ENCODE measurements at regions not wholly inside any gene's neighbourhood (a gene's known extent, or its start where the extent isn't known, plus 50 kb on each side); places are given as distances from the start of the nearest gene placed in this dataset.

DNA sequence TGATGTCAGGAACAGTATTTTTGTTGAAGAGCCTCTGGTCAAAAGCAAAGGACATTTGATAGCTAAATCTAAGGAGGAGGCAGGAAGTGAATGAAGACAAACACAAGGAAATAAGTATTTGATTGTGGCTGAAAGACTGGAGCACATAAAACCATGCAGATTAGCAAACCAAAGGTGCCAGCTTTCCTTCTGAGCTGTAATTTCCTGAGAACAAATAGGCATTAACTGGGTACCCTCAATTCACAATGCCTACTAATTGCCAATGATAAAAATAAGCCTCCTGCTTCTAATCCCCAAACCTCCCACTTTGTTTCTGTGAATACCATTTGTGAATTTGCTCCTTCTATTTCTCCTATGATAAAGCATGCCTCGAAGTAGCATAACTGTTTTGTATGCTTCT is 1279.6 kb upstream of the USP15 start:
- DNase-seq (no peak), ATAC-seq (no peak)
- peaks cover 0 to 9% (median 4%) of the 10 kb centered on the region in 11 donors for H3K9me3 Mint-ChIP-seq
- intact Hi-C loops (cut with micrococcal nuclease): no loop called here
- ChIA-PET POLR2A (no interaction called here), CTCF (no interaction called here)
- no peaks in the 10 kb centered on the region for H3K4me1 ChIP-seq (ENCODE audit: control insufficient read depth in 2 of 2, insufficient read depth in 2 of 2, low read length in 2 of 2)
- no peaks in the 10 kb centered on the region for H3K9me3 ChIP-seq (ENCODE audit: control insufficient read depth in 2 of 3, low read length in 3 of 3)
- H3K36me3 ChIP-seq (ENCODE audit: control insufficient read depth in 2 of 3, insufficient read depth in 3 of 3, low read length in 3 of 3): no peaks in the 10 kb centered on the region
- no peak overlapping the region for H3K27ac ChIP-seq (ENCODE audit: low read depth, low read length)
- no peaks in the 10 kb centered on the region for H3K27me3 Mint-ChIP-seq
- peaks cover 0 to 1% (median 0%) of the 10 kb centered on the region in 7 donors for H3K4me1 Mint-ChIP-seq
- H3K36me3 Mint-ChIP-seq: no peaks in the 10 kb centered on the region
- H3K4me3 ChIP-seq (ENCODE audit: low read length): no peak overlapping the region
- no peak overlapping the region for H3K27ac Mint-ChIP-seq
- H3K27me3 ChIP-seq (ENCODE audit: control insufficient read depth in 2 of 2, insufficient read depth in 2 of 2, low read length in 2 of 2): no peaks in the 10 kb centered on the region
- H3K4me3 Mint-ChIP-seq: no peak overlapping the region

DNA sequence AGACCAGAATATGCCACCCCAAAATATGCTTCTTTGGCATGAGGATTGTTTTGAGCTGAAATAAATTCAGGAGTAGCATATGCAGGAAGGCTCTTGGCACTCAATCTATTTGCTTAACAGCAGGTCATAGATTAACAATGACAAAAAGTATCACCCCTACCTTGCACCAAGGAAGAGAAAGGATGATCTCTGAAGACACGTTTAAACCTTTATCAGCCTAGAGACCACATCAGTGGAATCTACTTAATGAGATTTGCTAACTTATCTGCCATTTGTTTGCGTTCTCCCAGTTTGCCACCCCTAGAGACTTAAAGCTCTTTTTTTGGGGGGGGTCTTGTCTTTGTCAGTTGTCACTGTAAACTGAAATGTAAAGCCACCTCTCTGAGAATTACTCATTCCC is 1278.7 kb upstream of the USP15 start:
- Mint-ChIP-seq H3K4me1 (peaks cover 0 to 1% (median 0%) of the 10 kb centered on the region in 7 donors), H3K36me3 (no peaks in the 10 kb centered on the region), H3K27ac (no peak overlapping the region), H3K9me3 (peaks cover 0 to 10% (median 5%) of the 10 kb centered on the region in 11 donors), H3K27me3 (no peaks in the 10 kb centered on the region), H3K4me3 (no peak overlapping the region)
- H3K4me3 ChIP-seq (ENCODE audit: low read length): no peak overlapping the region
- no peaks in the 10 kb centered on the region for H3K36me3 ChIP-seq (ENCODE audit: control insufficient read depth in 2 of 3, insufficient read depth in 3 of 3, low read length in 3 of 3)
- ChIA-PET POLR2A (no interaction called here), CTCF (no interaction called here)
- H3K27me3 ChIP-seq (ENCODE audit: control insufficient read depth in 2 of 2, insufficient read depth in 2 of 2, low read length in 2 of 2): no peaks in the 10 kb centered on the region
- intact Hi-C loops (cut with micrococcal nuclease): no loop called here
- ATAC-seq (no peak), DNase-seq (no peak)
- no peaks in the 10 kb centered on the region for H3K4me1 ChIP-seq (ENCODE audit: control insufficient read depth in 2 of 2, insufficient read depth in 2 of 2, low read length in 2 of 2)
- H3K9me3 ChIP-seq (ENCODE audit: control insufficient read depth in 2 of 3, low read length in 3 of 3): no peaks in the 10 kb centered on the region
- H3K27ac ChIP-seq (ENCODE audit: low read depth, low read length): no peak overlapping the region

DNA sequence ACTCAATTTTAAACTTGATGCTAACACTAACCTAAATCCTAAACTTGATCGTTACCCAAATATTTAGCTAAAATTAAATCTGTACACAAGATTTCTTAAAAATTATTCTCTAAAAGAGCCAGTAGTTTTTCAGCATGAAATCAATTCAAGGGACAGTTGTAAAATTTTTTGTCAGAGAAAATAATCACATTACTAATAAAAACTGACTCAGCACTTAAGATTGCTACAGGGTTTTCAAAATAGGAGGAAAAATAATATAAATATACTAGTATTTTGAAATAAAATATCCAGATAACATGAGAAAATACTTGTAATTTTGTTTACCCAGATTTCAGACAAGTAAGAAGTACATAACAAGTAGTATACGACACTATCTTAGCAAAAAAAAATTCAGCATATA is 1268.1 kb upstream of the USP15 start:
- H3K27ac ChIP-seq (ENCODE audit: low read depth, low read length): no peak overlapping the region
- peaks cover 0 to 4% (median 0%) of the 10 kb centered on the region in 11 donors for H3K9me3 Mint-ChIP-seq
- DNase-seq (no peak), ATAC-seq (no peak)
- H3K4me1 ChIP-seq (ENCODE audit: control insufficient read depth in 2 of 2, insufficient read depth in 2 of 2, low read length in 2 of 2): no peaks in the 10 kb centered on the region
- H3K36me3 Mint-ChIP-seq: no peaks in the 10 kb centered on the region
- H3K27me3 Mint-ChIP-seq: no peaks in the 10 kb centered on the region
- H3K9me3 ChIP-seq (ENCODE audit: control insufficient read depth in 2 of 3, low read length in 3 of 3): no peaks in the 10 kb centered on the region
- CTCF ChIA-PET: no interaction called here
- H3K27me3 ChIP-seq (ENCODE audit: control insufficient read depth in 2 of 2, insufficient read depth in 2 of 2, low read length in 2 of 2): no peaks in the 10 kb centered on the region
- POLR2A ChIA-PET: no interaction called here
- H3K4me1 Mint-ChIP-seq: no peaks in the 10 kb centered on the region
- H3K4me3 Mint-ChIP-seq: no peak overlapping the region
- H3K36me3 ChIP-seq (ENCODE audit: control insufficient read depth in 2 of 3, insufficient read depth in 3 of 3, low read length in 3 of 3): no peaks in the 10 kb centered on the region
- intact Hi-C loops (cut with micrococcal nuclease): no loop called here
- H3K4me3 ChIP-seq (ENCODE audit: low read length): no peak overlapping the region
- no peak overlapping the region for H3K27ac Mint-ChIP-seq

DNA sequence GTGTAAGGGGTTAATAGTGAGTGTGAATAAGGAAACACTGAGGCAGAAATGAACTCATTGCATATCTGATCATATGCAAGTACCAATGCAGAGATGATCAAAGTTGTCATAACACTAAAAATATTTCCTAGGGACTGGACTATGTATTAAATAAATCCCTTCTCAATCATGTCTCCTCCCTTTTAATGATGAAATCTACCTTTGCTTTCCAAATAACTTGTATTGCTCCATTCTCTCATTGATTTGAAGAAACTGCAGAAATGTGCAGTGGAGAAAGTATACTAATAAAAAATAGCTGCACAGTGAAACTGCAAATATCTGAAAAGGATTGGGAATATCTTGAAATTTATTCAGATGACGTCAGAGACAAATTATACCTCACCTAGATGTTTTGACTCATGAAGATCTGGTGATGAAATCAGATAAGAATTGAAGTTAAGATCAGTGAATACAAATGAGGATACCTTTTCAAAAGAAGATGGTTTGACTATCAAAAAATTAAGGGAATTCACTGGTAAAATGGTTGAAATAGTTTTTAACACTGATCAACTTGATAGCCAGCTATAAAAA is 1264.9 kb upstream of the USP15 start:
- Mint-ChIP-seq H3K27ac (no peak overlapping the region), H3K27me3 (no peaks in the 10 kb centered on the region), H3K4me1 (no peaks in the 10 kb centered on the region), H3K36me3 (peaks cover 0 to 3% (median 0%) of the 10 kb centered on the region in 5 donors), H3K9me3 (peaks cover 0 to 8% (median 4%) of the 10 kb centered on the region in 11 donors), H3K4me3 (no peak overlapping the region)
- CTCF ChIA-PET: no interaction called here
- DNase-seq: no peak
- no peak for ATAC-seq
- intact Hi-C loops (cut with micrococcal nuclease): no loop called here
- no peaks in the 10 kb centered on the region for H3K27me3 ChIP-seq (ENCODE audit: control insufficient read depth in 2 of 2, insufficient read depth in 2 of 2, low read length in 2 of 2)
- no peaks in the 10 kb centered on the region for H3K36me3 ChIP-seq (ENCODE audit: control insufficient read depth in 2 of 3, insufficient read depth in 3 of 3, low read length in 3 of 3)
- no peaks in the 10 kb centered on the region for H3K9me3 ChIP-seq (ENCODE audit: control insufficient read depth in 2 of 3, low read length in 3 of 3)
- POLR2A ChIA-PET: no interaction called here
- H3K27ac ChIP-seq (ENCODE audit: low read depth, low read length): no peak overlapping the region
- H3K4me1 ChIP-seq (ENCODE audit: control insufficient read depth in 2 of 2, insufficient read depth in 2 of 2, low read length in 2 of 2): no peaks in the 10 kb centered on the region
- no peak overlapping the region for H3K4me3 ChIP-seq (ENCODE audit: low read length)

DNA sequence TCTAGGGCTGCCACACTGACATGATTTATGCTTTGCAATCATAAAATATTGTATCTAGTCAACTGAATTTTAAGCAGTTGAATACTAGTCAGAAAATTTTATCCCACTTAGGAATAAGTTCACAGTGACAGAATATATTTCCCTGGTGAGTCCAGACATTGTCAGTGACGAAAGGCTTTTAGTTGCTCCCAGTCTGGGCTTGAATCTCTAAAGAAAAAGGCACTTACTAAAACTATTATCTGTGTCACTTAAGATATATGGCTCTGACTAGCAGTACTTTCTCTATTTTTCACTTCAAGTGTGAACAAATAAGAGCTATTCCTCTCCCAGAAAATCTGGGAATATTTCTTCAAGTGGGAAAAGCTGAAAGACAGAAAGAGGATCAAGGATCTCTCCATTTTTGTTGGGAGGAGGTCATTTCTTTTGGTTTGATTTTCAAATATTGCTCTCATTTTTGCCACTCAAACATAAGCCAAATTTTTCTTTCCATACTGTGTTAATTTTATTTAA is 1262.3 kb upstream of the USP15 start:
- no peaks in the 10 kb centered on the region for H3K36me3 ChIP-seq (ENCODE audit: control insufficient read depth in 2 of 3, insufficient read depth in 3 of 3, low read length in 3 of 3)
- CTCF ChIA-PET: no interaction called here
- no peak overlapping the region for H3K27ac Mint-ChIP-seq
- no peaks in the 10 kb centered on the region for H3K27me3 ChIP-seq (ENCODE audit: control insufficient read depth in 2 of 2, insufficient read depth in 2 of 2, low read length in 2 of 2)
- H3K4me1 Mint-ChIP-seq: no peaks in the 10 kb centered on the region
- no peaks in the 10 kb centered on the region for H3K9me3 ChIP-seq (ENCODE audit: control insufficient read depth in 2 of 3, low read length in 3 of 3)
- H3K9me3 Mint-ChIP-seq: peaks cover 0 to 16% (median 8%) of the 10 kb centered on the region in 11 donors
- no peak overlapping the region for H3K4me3 Mint-ChIP-seq
- ATAC-seq: no peak
- H3K4me3 ChIP-seq (ENCODE audit: low read length): no peak overlapping the region
- H3K27ac ChIP-seq (ENCODE audit: low read depth, low read length): no peak overlapping the region
- intact Hi-C loops (cut with micrococcal nuclease): no loop called here
- DNase-seq: no peak
- no peaks in the 10 kb centered on the region for H3K4me1 ChIP-seq (ENCODE audit: control insufficient read depth in 2 of 2, insufficient read depth in 2 of 2, low read length in 2 of 2)
- H3K27me3 Mint-ChIP-seq: no peaks in the 10 kb centered on the region
- peaks cover 0 to 3% (median 0%) of the 10 kb centered on the region in 5 donors for H3K36me3 Mint-ChIP-seq
- POLR2A ChIA-PET: no interaction called here

DNA sequence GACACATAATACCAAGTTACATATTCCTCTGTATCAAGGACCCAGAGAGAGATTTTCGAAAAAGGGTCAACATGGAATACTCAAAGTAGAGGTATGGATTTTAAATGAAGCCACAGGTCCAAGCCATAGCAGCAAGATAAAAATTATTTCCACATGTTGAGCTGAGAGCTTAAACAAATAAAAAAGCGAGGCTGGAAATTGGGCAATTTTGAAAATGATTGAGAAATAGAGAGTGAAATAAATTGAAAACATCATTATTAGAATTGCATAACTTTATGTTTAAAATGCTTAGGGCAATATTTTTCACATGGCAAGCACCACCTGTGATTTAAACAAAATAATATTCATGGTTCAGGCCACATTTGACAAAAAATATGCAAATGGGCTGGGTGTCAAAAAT is 1251.0 kb upstream of the USP15 start:
- ChIA-PET POLR2A (no interaction called here), CTCF (no interaction called here)
- Mint-ChIP-seq H3K36me3 (no peaks in the 10 kb centered on the region), H3K4me1 (no peaks in the 10 kb centered on the region), H3K4me3 (no peak overlapping the region), H3K27me3 (no peaks in the 10 kb centered on the region), H3K27ac (no peak overlapping the region), H3K9me3 (peaks cover 0 to 12% (median under 1%) of the 10 kb centered on the region in 11 donors)
- Histone ChIP-seq H3K36me3 (ENCODE audit: control insufficient read depth in 2 of 3, insufficient read depth in 3 of 3, low read length in 3 of 3) (no peaks in the 10 kb centered on the region), H3K4me1 (ENCODE audit: control insufficient read depth in 2 of 2, insufficient read depth in 2 of 2, low read length in 2 of 2) (no peaks in the 10 kb centered on the region), H3K27ac (ENCODE audit: low read depth, low read length) (no peak overlapping the region), H3K9me3 (ENCODE audit: control insufficient read depth in 2 of 3, low read length in 3 of 3) (no peaks in the 10 kb centered on the region), H3K27me3 (ENCODE audit: control insufficient read depth in 2 of 2, insufficient read depth in 2 of 2, low read length in 2 of 2) (no peaks in the 10 kb centered on the region), H3K4me3 (ENCODE audit: low read length) (no peak overlapping the region)
- DNase-seq (no peak), ATAC-seq (no peak)
- intact Hi-C loops (cut with micrococcal nuclease): no loop called here

DNA sequence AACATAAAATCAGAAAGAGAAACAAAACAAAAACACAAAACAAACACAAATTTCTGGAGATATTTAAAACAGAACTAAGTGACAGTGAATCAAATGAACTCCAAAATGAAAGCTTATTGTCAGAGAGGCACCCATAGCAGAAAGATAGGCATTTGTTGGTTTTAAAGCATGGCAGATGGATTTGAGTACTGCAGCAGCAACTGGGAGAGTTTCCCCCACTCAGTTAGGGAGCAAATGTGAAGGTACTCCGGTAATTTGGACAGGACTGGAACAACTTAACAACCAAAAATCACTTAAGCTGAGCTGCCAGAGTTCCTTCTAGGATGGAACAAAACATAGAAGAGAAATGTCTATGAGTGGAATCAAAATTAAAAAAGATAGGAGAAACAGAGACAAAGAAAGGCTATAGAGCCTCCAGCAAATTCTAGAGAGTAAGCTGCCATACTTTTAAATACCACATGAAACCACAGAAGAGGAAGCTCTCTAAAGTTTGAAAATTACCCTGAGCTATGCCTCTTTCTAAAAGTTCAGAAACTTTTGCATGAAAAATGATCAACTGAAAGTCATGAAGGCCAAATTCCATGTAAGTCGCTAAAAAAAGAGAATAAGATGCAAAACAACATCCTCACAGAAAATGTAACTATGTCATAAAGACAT is 1248.3 kb upstream of the USP15 start:
- Mint-ChIP-seq H3K27me3 (no peaks in the 10 kb centered on the region), H3K36me3 (no peaks in the 10 kb centered on the region), H3K27ac (no peak overlapping the region), H3K9me3 (peaks cover 0 to 8% (median 1%) of the 10 kb centered on the region in 11 donors), H3K4me3 (no peak overlapping the region), H3K4me1 (no peaks in the 10 kb centered on the region)
- Histone ChIP-seq H3K27ac (ENCODE audit: low read depth, low read length) (no peak overlapping the region), H3K36me3 (ENCODE audit: control insufficient read depth in 2 of 3, insufficient read depth in 3 of 3, low read length in 3 of 3) (no peaks in the 10 kb centered on the region), H3K4me3 (ENCODE audit: low read length) (no peak overlapping the region), H3K27me3 (ENCODE audit: control insufficient read depth in 2 of 2, insufficient read depth in 2 of 2, low read length in 2 of 2) (no peaks in the 10 kb centered on the region), H3K9me3 (ENCODE audit: control insufficient read depth in 2 of 3, low read length in 3 of 3) (no peaks in the 10 kb centered on the region), H3K4me1 (ENCODE audit: control insufficient read depth in 2 of 2, insufficient read depth in 2 of 2, low read length in 2 of 2) (no peaks in the 10 kb centered on the region)
- CTCF ChIA-PET: no interaction called here
- ATAC-seq: no peak
- intact Hi-C loops (cut with micrococcal nuclease): no loop called here
- POLR2A ChIA-PET: no interaction called here
- no peak for DNase-seq

Data from naive thymus-derived CD4-positive, alpha-beta T cell (primary cell).